Karpas-422 (cell line): ENCODE measurements at regions not wholly inside any gene's neighbourhood (a gene's known extent, or its start where the extent isn't known, plus 50 kb on each side); places are given as distances from the start of the nearest gene placed in this dataset.

Source experiments
- DNase-seq: peaks from one replicate; pipeline ENCODE4 v3.0.0-alpha.2; 2015
- H2AFZ ChIP-seq: fragments of 200-600 bp; sonication (generic); 2 replicates; pipeline ENCODE4 v1.6.1; 2014; ENCODE audit warnings: antibody characterized with exemption, low read length, mixed read lengths
- H3K27ac ChIP-seq: fragments of 200-600 bp; sonication (generic); 2 replicates; pipeline ENCODE4 v1.5.1; 2014; ENCODE audit warnings: mild to moderate bottlenecking, low read length, moderate library complexity
- H3K27me3 ChIP-seq: fragments of 200-600 bp; sonication (generic); 2 replicates; pipeline ENCODE4 v1.6.1; 2014; ENCODE audit warnings: low read length, mixed read lengths
- H3K36me3 ChIP-seq: fragments of 200-600 bp; sonication (generic); 2 replicates; pipeline ENCODE4 v1.6.1; 2014; ENCODE audit warnings: low read length, mixed read lengths; ENCODE audit not compliant: insufficient read depth
- H3K4me1 ChIP-seq: fragments of 200-600 bp; sonication (generic); 2 replicates; pipeline ENCODE4 v1.6.1; 2014; ENCODE audit warnings: mild to moderate bottlenecking, low read length, mixed read lengths
- H3K4me2 ChIP-seq: fragments of 200-600 bp; sonication (generic); 2 replicates; pipeline ENCODE4 v1.6.1; 2014; ENCODE audit warnings: low read length, low read depth, mild to moderate bottlenecking; ENCODE audit not compliant: poor library complexity, severe bottlenecking
- H3K4me3 ChIP-seq: fragments of 200-600 bp; sonication (generic); 2 replicates; pipeline ENCODE4 v1.5.1; 2014; ENCODE audit warnings: mild to moderate bottlenecking, antibody characterized with exemption, low read length, mixed read lengths
- H3K79me2 ChIP-seq: fragments of 200-600 bp; sonication (generic); 2 replicates; pipeline ENCODE4 v1.6.1; 2014; ENCODE audit warnings: mild to moderate bottlenecking, low read length, mixed read lengths
- H3K9ac ChIP-seq: fragments of 200-600 bp; sonication (generic); 2 replicates; pipeline ENCODE4 v1.6.0; 2014; ENCODE audit warnings: low read length
- H3K9me2 ChIP-seq: fragments of 200-600 bp; sonication (generic), shearing (Covaris generic); replicated peaks from 2 replicates; pipeline ENCODE4 v1.6.0; 2014; ENCODE audit warnings: mild to moderate bottlenecking, low read length, moderate library complexity; ENCODE audit not compliant: insufficient read depth
- H3K9me3 ChIP-seq: fragments of 300-700, 200-600 bp; sonication (generic); 2 replicates; pipeline ENCODE4 v1.6.1; 2014; ENCODE audit warnings: low read length, mixed read lengths
- H4K20me1 ChIP-seq: fragments of 200-600 bp; sonication (generic); 2 replicates; pipeline ENCODE4 v1.6.1; 2014; ENCODE audit warnings: mild to moderate bottlenecking, antibody characterized with exemption, low read length, low read depth; ENCODE audit not compliant: insufficient read depth

DNA sequence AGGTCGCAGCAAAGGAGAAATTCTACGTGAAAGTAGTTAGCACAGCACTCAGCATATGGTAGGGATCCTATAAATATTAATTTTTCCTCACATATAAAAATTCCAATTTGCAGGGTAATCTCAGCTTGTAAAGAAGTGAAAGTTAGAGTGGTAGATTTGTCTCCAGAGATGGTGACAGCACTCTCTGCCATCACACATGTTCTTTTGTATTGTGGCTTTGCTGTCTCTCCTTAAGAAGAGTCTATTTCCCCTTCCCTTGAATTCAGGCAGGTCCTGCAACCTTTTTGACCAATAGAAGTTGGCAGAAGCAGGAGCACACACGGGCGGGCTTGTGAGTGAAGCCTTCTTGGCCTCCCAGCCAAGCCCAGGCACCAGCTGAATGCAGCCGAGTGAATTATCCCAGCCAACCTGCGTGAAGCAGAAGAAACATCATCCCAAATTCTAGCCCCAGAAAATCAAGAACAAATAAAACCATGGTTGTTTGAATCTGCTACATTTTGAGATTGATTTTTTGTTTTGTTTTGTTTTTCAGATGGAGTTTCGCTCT is 107.8 kb upstream of the COPS8 start:
- H3K27ac ChIP-seq, result no peak overlapping the region
- no peaks in the 10 kb centered on the region for H3K79me2 ChIP-seq
- no peak overlapping the region for H3K4me3 ChIP-seq
- no peaks in the 10 kb centered on the region for H4K20me1 ChIP-seq
- no peaks in the 10 kb centered on the region for H3K36me3 ChIP-seq
- H3K9me2 ChIP-seq, result no peaks in the 10 kb centered on the region
- H3K27me3 ChIP-seq, result no peaks in the 10 kb centered on the region
- H3K4me2 ChIP-seq, result no peak overlapping the region
- H3K9ac ChIP-seq, result no peak overlapping the region
- no peaks in the 10 kb centered on the region for H3K9me3 ChIP-seq
- DNase-seq, result no peak
- H2AFZ ChIP-seq, result no peak overlapping the region
- peaks cover 21% of the 10 kb centered on the region for H3K4me1 ChIP-seq

DNA sequence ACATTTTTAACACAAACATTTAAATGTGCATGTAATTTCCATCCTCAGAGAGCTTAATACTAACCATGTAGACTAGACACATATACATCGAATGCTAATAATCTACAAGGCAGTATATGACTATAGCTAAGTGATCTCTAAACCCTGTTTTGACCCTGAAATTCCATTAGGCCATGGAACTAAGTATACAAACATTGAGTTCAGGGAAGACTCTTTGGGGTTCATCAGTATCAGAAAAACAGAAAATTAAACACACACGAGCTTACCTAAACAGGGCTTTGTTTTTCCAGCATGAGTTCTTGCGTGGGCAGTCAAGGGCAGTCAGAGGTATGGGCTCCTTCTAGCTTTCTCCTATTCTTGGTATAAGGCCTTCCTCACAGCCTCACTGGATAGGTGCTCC is 106.0 kb upstream of the COPS8 start:
- Histone ChIP-seq H3K27ac (no peak overlapping the region), H3K4me1 (peaks cover 4% of the 10 kb centered on the region; the same call in 1 of the 2 replicates), H3K9ac (no peak overlapping the region), H3K36me3 (no peaks in the 10 kb centered on the region), H3K79me2 (no peaks in the 10 kb centered on the region), H4K20me1 (no peaks in the 10 kb centered on the region), H3K9me3 (no peaks in the 10 kb centered on the region), H3K27me3 (no peaks in the 10 kb centered on the region), H3K4me2 (no peak overlapping the region), H2AFZ (no peak overlapping the region), H3K9me2 (no peaks in the 10 kb centered on the region), H3K4me3 (no peak overlapping the region)
- DNase-seq, result no peak

DNA sequence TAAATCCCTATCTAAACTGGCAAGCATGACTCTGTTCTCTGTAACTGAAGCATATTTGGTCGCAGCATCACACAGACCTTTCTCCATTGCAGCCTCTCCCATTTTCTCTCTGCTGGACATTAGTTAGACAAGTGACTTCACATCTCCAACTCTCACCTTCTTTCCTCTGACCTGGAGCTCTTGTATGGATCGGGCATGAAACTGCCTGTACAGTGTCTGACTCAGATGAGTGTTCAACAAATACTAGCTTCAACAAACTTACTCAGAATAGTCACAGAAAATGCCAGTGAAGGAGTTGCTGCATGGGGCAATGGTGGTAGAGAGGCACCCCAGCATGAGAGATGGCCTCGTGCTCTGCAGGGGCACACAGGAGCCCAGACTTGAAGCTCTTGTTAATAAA is 104.7 kb upstream of the COPS8 start:
- Histone ChIP-seq H3K9me2 (no peaks in the 10 kb centered on the region), H3K9ac (no peak overlapping the region), H3K27ac (no peak overlapping the region), H3K4me3 (no peak overlapping the region), H4K20me1 (no peaks in the 10 kb centered on the region), H3K36me3 (no peaks in the 10 kb centered on the region), H3K4me2 (no peak overlapping the region), H3K79me2 (no peaks in the 10 kb centered on the region), H3K27me3 (no peaks in the 10 kb centered on the region), H2AFZ (no peak overlapping the region), H3K9me3 (no peaks in the 10 kb centered on the region), H3K4me1 (no peaks in the 10 kb centered on the region)
- no peak for DNase-seq

DNA sequence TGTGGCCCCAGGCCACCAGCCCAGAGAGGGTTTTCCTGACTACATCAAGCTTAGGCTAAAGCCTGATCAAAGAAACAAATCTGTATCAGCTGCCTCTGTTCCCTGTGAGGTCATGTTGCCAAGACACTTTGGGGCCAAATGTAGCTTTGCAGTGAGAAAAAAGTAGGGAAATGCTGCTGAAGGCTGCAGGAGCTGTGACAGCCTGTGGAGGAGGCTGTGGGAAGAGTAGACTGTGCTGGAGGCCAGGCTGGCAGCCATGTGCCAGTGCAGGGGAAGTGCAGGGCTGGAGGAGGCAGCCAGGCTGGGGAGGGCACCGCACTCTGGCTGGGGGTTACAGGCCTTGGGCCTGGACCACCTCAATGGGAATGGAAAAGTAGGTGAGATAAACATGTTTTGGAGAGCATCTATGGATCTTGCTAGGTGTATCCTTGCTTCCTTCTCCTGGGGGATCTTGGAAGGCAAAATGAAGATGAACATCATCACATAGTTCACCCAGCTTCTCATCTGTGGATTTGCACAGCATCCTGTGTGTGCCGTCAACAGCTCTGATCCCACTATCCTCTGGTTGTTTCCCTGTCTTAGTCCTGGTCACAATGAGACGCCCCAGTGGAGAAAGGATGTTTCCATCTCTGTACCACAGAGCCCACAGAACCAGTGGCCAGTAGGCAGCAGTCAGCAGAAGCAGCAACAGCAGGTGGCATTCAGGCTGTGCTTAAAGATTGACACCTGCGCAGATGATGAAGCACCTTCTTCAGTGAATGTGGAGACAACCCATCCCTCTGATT is 103.8 kb upstream of the COPS8 start:
- no peak for DNase-seq
- H3K4me1 ChIP-seq, result no peaks in the 10 kb centered on the region
- no peak overlapping the region for H3K4me3 ChIP-seq
- H3K9ac ChIP-seq, result no peak overlapping the region
- H2AFZ ChIP-seq, result no peak overlapping the region
- H3K27me3 ChIP-seq, result no peaks in the 10 kb centered on the region
- H4K20me1 ChIP-seq, result no peaks in the 10 kb centered on the region
- H3K79me2 ChIP-seq, result no peaks in the 10 kb centered on the region
- no peaks in the 10 kb centered on the region for H3K36me3 ChIP-seq
- H3K4me2 ChIP-seq, result no peak overlapping the region
- no peaks in the 10 kb centered on the region for H3K9me2 ChIP-seq
- no peak overlapping the region for H3K27ac ChIP-seq
- H3K9me3 ChIP-seq, result no peaks in the 10 kb centered on the region

DNA sequence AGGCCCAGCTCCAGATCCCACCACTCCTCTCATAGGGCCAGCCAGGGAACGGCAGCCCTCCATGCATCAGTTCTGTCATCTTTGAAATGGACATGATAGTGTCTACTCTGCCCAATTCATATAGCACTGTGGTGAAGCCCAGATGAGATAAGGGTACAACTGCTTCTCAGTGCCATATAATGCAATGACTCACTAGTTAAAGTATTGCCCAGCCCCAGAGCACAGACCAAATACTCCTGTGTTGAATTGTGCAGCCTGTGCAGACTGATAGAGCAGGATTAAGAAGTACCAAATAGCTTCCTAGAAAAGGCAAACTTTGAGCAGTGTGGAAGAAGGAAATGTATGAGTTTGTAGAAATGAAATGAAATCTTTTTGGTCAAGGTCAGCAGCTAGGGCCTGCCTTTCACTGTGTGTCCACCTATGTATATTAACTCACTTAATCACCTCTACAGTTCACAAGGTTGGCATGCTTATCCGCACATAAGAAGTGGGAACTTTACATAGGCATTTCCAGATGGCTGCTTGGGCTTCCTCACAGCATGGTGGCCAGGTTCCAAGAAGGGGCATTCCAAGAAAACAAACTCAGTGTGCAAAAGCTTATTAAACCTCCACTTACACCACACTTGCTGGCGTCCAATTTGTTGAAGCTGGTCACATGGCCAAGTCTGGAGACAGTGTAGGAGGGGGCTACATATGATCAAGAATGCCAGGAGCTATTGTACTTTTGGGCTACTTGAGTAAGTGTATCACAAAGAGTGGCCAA is 102.8 kb upstream of the COPS8 start:
- Histone ChIP-seq H3K27ac (no peak overlapping the region), H3K9me2 (no peaks in the 10 kb centered on the region), H3K9me3 (no peaks in the 10 kb centered on the region), H3K9ac (no peak overlapping the region), H4K20me1 (no peaks in the 10 kb centered on the region), H3K36me3 (no peaks in the 10 kb centered on the region), H3K4me2 (no peak overlapping the region), H3K4me3 (no peak overlapping the region), H3K79me2 (no peaks in the 10 kb centered on the region), H2AFZ (no peak overlapping the region), H3K27me3 (no peaks in the 10 kb centered on the region), H3K4me1 (no peaks in the 10 kb centered on the region)
- DNase-seq, result no peak

DNA sequence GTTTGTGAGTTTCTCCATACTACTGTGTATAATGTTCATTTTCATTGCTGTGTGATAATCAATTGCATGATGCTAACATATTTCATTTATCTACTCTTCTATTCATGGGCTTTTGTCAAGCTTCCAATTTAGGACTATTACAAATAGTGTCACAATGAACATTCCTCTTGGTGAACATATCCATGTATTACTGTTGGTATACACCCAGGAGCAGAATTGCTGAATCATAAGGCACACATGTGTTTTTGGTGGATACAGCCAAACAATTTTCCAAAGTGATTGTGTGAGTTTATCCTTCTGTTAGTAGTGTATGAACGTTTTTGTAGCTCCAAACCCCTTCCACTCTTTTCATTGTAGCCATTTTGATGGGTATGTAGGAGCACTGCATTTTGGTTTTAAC is 101.6 kb upstream of the COPS8 start:
- Histone ChIP-seq H3K4me1 (no peaks in the 10 kb centered on the region), H3K79me2 (no peaks in the 10 kb centered on the region), H4K20me1 (no peaks in the 10 kb centered on the region), H3K4me3 (no peak overlapping the region), H3K27me3 (no peaks in the 10 kb centered on the region), H3K4me2 (no peak overlapping the region), H3K27ac (no peak overlapping the region), H3K9me3 (no peaks in the 10 kb centered on the region), H3K9me2 (no peaks in the 10 kb centered on the region), H3K36me3 (no peaks in the 10 kb centered on the region), H2AFZ (no peak overlapping the region), H3K9ac (no peak overlapping the region)
- DNase-seq, result no peak

DNA sequence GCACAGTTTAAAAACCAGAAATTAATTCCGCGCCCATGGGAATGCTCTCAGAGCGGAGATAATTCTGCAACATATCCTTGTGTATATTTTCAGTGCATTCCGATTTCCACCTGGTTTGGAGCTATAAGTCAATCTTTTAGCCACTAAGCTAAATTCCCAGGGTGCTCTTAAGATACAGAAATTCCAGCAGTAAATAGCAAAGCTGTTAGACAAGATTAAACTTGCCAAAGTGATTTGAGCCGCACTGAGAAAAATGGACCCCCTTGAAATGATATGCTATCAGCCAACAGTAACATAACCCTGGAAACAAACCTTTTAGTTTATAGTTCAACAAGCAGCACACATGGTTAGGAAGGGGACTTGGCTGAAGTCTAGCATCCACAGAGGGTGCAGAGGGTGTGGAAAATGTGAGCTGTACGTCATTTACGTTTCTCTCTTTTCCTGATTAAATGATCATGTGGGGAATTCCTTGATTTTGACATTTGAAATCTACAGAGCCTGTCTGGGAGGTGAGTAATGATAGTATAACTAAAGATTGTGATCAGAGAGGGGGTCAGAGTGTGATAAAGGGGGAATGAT is 99.8 kb upstream of the COPS8 start:
- H3K4me3 ChIP-seq, result no peak overlapping the region
- no peaks in the 10 kb centered on the region for H3K27me3 ChIP-seq
- no peaks in the 10 kb centered on the region for H3K36me3 ChIP-seq
- DNase-seq, result no peak
- H3K4me1 ChIP-seq, result no peaks in the 10 kb centered on the region
- H3K9me3 ChIP-seq, result no peaks in the 10 kb centered on the region
- no peak overlapping the region for H3K9ac ChIP-seq
- no peaks in the 10 kb centered on the region for H4K20me1 ChIP-seq
- no peaks in the 10 kb centered on the region for H3K79me2 ChIP-seq
- H3K9me2 ChIP-seq, result no peaks in the 10 kb centered on the region
- no peak overlapping the region for H2AFZ ChIP-seq
- H3K4me2 ChIP-seq, result no peak overlapping the region
- no peak overlapping the region for H3K27ac ChIP-seq
